ENCODE measurements at regions not wholly inside any gene's neighbourhood (a gene's known extent, or its start where the extent isn't known, plus 50 kb on each side); places are given as distances from the start of the nearest gene placed in this dataset.

- TF ChIP-seq POLR2A (IDR thresholded peaks at IDR 0.05) (no peak), POLR2AphosphoS5 (IDR thresholded peaks at IDR 0.05) (no peak), CTCF (IDR thresholded peaks at IDR 0.05 in 8 of 11, conservative IDR thresholded peaks at IDR 0.05 in 3 of 11) (no peak)
- no peak overlapping the region for H3K27ac ChIP-seq
Measured at GRCh38 chr2:160914217-160914616, 246.0 kb upstream of the TANK start.

GRCh38 chr2:160916300-160916699 is 243.9 kb upstream of the TANK start:
- 87 to 100% (median 94%) methylated on average over 1 of the region's 1 CpG for WGBS, 5 donors
- no peaks in the 10 kb centered on the region for H3K27me3 ChIP-seq (replicated peaks in 1 of 7)
- DNase-seq = no peak
- intact Hi-C loops (cut with DNase I; ENCODE audit: low total_unique reads) = no loop called here
- TF ChIP-seq POLR2AphosphoS5 (IDR thresholded peaks at IDR 0.05) (no peak), CTCF (IDR thresholded peaks at IDR 0.05 in 8 of 11, conservative IDR thresholded peaks at IDR 0.05 in 3 of 11) (no peak), POLR2A (IDR thresholded peaks at IDR 0.05) (no peak)
- no peaks in the 10 kb centered on the region for H3K9me3 ChIP-seq
- no peaks in the 10 kb centered on the region for H3K36me3 ChIP-seq
- H3K27ac ChIP-seq = no peak overlapping the region
- no peaks in the 10 kb centered on the region for H3K4me1 ChIP-seq
- no peak overlapping the region for H3K4me3 ChIP-seq

More at GRCh38 chr2:160914217-160914616, 246.0 kb upstream of the TANK start:
- H3K36me3 ChIP-seq = no peaks in the 10 kb centered on the region
- no peaks in the 10 kb centered on the region for H3K27me3 ChIP-seq (replicated peaks in 1 of 7)
- H3K9me3 ChIP-seq = no peaks in the 10 kb centered on the region
- DNase-seq = no peak
- H3K4me3 ChIP-seq = no peak overlapping the region
- intact Hi-C loops (cut with DNase I; ENCODE audit: low total_unique reads) = no loop called here
- no peaks in the 10 kb centered on the region for H3K4me1 ChIP-seq

- Histone ChIP-seq H3K27me3 (replicated peaks in 1 of 7) (no peaks in the 10 kb centered on the region), H3K9me3 (no peaks in the 10 kb centered on the region), H3K4me3 (no peak overlapping the region), H3K36me3 (no peaks in the 10 kb centered on the region), H3K27ac (no peak overlapping the region), H3K4me1 (no peaks in the 10 kb centered on the region)
- DNase-seq = no peak
- 59 to 95% (median 73%) methylated on average over 3 of the region's 3 CpGs for WGBS, 5 donors
- TF ChIP-seq CTCF (IDR thresholded peaks at IDR 0.05 in 8 of 11, conservative IDR thresholded peaks at IDR 0.05 in 3 of 11) = no peak
- no peak for TF ChIP-seq POLR2AphosphoS5 (IDR thresholded peaks at IDR 0.05)
- TF ChIP-seq POLR2A (IDR thresholded peaks at IDR 0.05) = no peak
- intact Hi-C loops (cut with DNase I; ENCODE audit: low total_unique reads) = no loop called here
Measured at GRCh38 chr2:160917850-160918249, 242.4 kb upstream of the TANK start.

- no peaks in the 10 kb centered on the region for H3K27me3 ChIP-seq (replicated peaks in 1 of 7)
- no peaks in the 10 kb centered on the region for H3K36me3 ChIP-seq
- no peak overlapping the region for H3K27ac ChIP-seq
- intact Hi-C loops (cut with DNase I; ENCODE audit: low total_unique reads) = no loop called here
- no peaks in the 10 kb centered on the region for H3K9me3 ChIP-seq
- TF ChIP-seq CTCF (IDR thresholded peaks at IDR 0.05 in 8 of 11, conservative IDR thresholded peaks at IDR 0.05 in 3 of 11) = no peak
- TF ChIP-seq POLR2AphosphoS5 (IDR thresholded peaks at IDR 0.05) = no peak
- TF ChIP-seq POLR2A (IDR thresholded peaks at IDR 0.05) = no peak
- H3K4me1 ChIP-seq = no peaks in the 10 kb centered on the region
- no peak overlapping the region for H3K4me3 ChIP-seq
- no peak for DNase-seq
Measured at GRCh38 chr2:160918258-160918657, 242.0 kb upstream of the TANK start.
